Activated T-cell treated with anti-CD3 and anti-CD28 coated beads, Interleukin-2, amount 50 U/mL, for 48 hours (primary cell): ENCODE measurements at regions not wholly inside any gene's neighbourhood (a gene's known extent, or its start where the extent isn't known, plus 50 kb on each side); places are given as distances from the start of the nearest gene placed in this dataset.

ENCODE experiments used
- DNase-seq, 2 experiments: peaks; one replicate each; pipeline ENCODE4 v3.0.0-alpha.2; 2020

GRCh38 chr2:37472959-37473358, 128.5 kb downstream of the QPCT start:
- DNase-seq, result no peak

- no peak for DNase-seq
These were observed 132.0 kb downstream of the QPCT start for GRCh38 chr2:37476411-37476810.

GRCh38 chr2:37477921-37478320, 133.5 kb downstream of the QPCT start:
- DNase-seq, result no peak

- no peak for DNase-seq
These were observed 136.8 kb downstream of the QPCT start for GRCh38 chr2:37481244-37481643.

- no peak for DNase-seq
These were observed 144.6 kb downstream of the QPCT start for GRCh38 chr2:37489041-37489456.

GRCh38 chr2:37489536-37489935, 145.1 kb downstream of the QPCT start:
- DNase-seq, result no peak

GRCh38 chr2:37493425-37493824, 149.0 kb downstream of the QPCT start:
- no peak for DNase-seq

GRCh38 chr2:37499113-37499512, 154.7 kb downstream of the QPCT start:
- DNase-seq, result no peak

- no peak for DNase-seq
These were observed 155.6 kb downstream of the QPCT start for GRCh38 chr2:37500031-37500430.

- no peak for DNase-seq
These were observed 156.7 kb downstream of the QPCT start for GRCh38 chr2:37501113-37501512.

- DNase-seq, result no peak
These were observed 162.1 kb downstream of the QPCT start for GRCh38 chr2:37506407-37507050.

- DNase-seq, result no peak
These were observed 162.6 kb downstream of the QPCT start for GRCh38 chr2:37507051-37507410.

- DNase-seq, result no peak
These were observed 163.3 kb downstream of the QPCT start for GRCh38 chr2:37507703-37508102.

GRCh38 chr2:37512971-37513370, 158.5 kb downstream of the CDC42EP3 start:
- DNase-seq, result no peak

GRCh38 chr2:37523814-37524362, 147.6 kb downstream of the CDC42EP3 start:
- no peak for DNase-seq

- DNase-seq, result no peak
These were observed 145.1 kb downstream of the CDC42EP3 start for GRCh38 chr2:37526323-37526722.

- no peak for DNase-seq
These were observed 144.6 kb downstream of the CDC42EP3 start for GRCh38 chr2:37526856-37527255.

GRCh38 chr2:37527361-37527760, 144.1 kb downstream of the CDC42EP3 start:
- no peak for DNase-seq

- no peak for DNase-seq
These were observed 141.5 kb downstream of the CDC42EP3 start for GRCh38 chr2:37529830-37530415.

- DNase-seq, result no peak
These were observed 138.9 kb downstream of the CDC42EP3 start for GRCh38 chr2:37532503-37532902.

GRCh38 chr2:37537316-37537715, 134.1 kb downstream of the CDC42EP3 start:
- no peak for DNase-seq

- DNase-seq, result no peak
These were observed 129.9 kb downstream of the CDC42EP3 start for GRCh38 chr2:37541516-37541915.

GRCh38 chr2:37543999-37544557, 127.4 kb downstream of the CDC42EP3 start:
- DNase-seq, result no peak

- DNase-seq, result no peak
These were observed 126.8 kb downstream of the CDC42EP3 start for GRCh38 chr2:37544591-37545031.
